ENCODE measurements at regions not wholly inside any gene's neighbourhood (a gene's known extent, or its start where the extent isn't known, plus 50 kb on each side); places are given as distances from the start of the nearest gene placed in this dataset.

GRCh38 chr4:81287101-81287500 lies 72.1 kb upstream of the PRKG2 start:
- H3K9me3 Mint-ChIP-seq: no peaks in the 10 kb centered on the region
- DNase-seq (ENCODE audit: extremely low spot score, unreplicated experiment): no peak
- no peak overlapping the region for H3K27ac Mint-ChIP-seq
- no peaks in the 10 kb centered on the region for H3K27me3 Mint-ChIP-seq
- H3K4me1 Mint-ChIP-seq (ENCODE audit: unreplicated experiment): peaks cover 10% of the 10 kb centered on the region
- H3K36me3 Mint-ChIP-seq: no peaks in the 10 kb centered on the region
- no peak for TF ChIP-seq CTCF (conservative IDR thresholded peaks at IDR 0.05)
- no peak overlapping the region for H3K4me3 Mint-ChIP-seq

GRCh38 chr4:81282131-81282530 lies 67.1 kb upstream of the PRKG2 start:
- no peaks in the 10 kb centered on the region for H3K9me3 Mint-ChIP-seq
- DNase-seq (ENCODE audit: extremely low spot score, unreplicated experiment): no peak
- no peak for TF ChIP-seq CTCF (conservative IDR thresholded peaks at IDR 0.05)
- no peaks in the 10 kb centered on the region for H3K27me3 Mint-ChIP-seq
- H3K36me3 Mint-ChIP-seq: no peaks in the 10 kb centered on the region
- no peaks in the 10 kb centered on the region for H3K4me1 Mint-ChIP-seq (ENCODE audit: unreplicated experiment)
- no peak overlapping the region for H3K27ac Mint-ChIP-seq
- H3K4me3 Mint-ChIP-seq: no peak overlapping the region

- no peaks in the 10 kb centered on the region for H3K4me1 Mint-ChIP-seq (ENCODE audit: unreplicated experiment)
- H3K4me3 Mint-ChIP-seq: no peak overlapping the region
- TF ChIP-seq CTCF (conservative IDR thresholded peaks at IDR 0.05): no peak
- no peak overlapping the region for H3K27ac Mint-ChIP-seq
- no peaks in the 10 kb centered on the region for H3K36me3 Mint-ChIP-seq
- no peak for DNase-seq (ENCODE audit: extremely low spot score, unreplicated experiment)
- H3K9me3 Mint-ChIP-seq: peaks cover 8% of the 10 kb centered on the region
- no peaks in the 10 kb centered on the region for H3K27me3 Mint-ChIP-seq
Measured at GRCh38 chr4:81274460-81274859, 59.4 kb upstream of the PRKG2 start.

GRCh38 chr4:81272671-81273070 lies 57.6 kb upstream of the PRKG2 start:
- Mint-ChIP-seq H3K4me1 (ENCODE audit: unreplicated experiment) (no peaks in the 10 kb centered on the region), H3K27ac (no peak overlapping the region), H3K4me3 (no peak overlapping the region)

More at GRCh38 chr4:81272671-81273070, 57.6 kb upstream of the PRKG2 start:
- Mint-ChIP-seq H3K9me3 (peaks cover 8% of the 10 kb centered on the region), H3K27me3 (no peaks in the 10 kb centered on the region), H3K36me3 (no peaks in the 10 kb centered on the region)
- DNase-seq (ENCODE audit: extremely low spot score, unreplicated experiment): no peak
- TF ChIP-seq CTCF (conservative IDR thresholded peaks at IDR 0.05): no peak

All from type B pancreatic cell (in vitro differentiated cells).